ENCODE measurements at regions not wholly inside any gene's neighbourhood (a gene's known extent, or its start where the extent isn't known, plus 50 kb on each side); places are given as distances from the start of the nearest gene placed in this dataset.

DNA sequence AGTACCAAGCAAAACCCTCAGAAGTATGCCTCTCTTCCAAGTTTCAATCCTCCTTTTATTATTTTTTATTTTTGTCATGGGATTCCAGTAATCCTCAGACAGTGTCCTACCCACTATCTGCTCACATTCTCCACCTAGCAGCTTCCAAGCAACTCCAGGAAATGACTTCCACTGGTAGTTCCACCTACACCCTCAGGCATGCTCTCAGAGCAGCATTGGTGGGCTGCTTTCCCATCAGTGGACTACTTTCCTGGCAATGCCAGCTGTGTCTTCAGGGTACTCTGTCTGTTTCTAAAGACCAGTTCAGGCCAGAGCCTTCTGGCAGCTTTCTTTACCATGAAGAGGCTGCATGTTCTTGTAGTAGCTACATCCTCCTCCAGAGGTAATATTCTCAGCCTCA lies 244.0 kb downstream of the HGF start:
- TF ChIP-seq, protein P1, sequence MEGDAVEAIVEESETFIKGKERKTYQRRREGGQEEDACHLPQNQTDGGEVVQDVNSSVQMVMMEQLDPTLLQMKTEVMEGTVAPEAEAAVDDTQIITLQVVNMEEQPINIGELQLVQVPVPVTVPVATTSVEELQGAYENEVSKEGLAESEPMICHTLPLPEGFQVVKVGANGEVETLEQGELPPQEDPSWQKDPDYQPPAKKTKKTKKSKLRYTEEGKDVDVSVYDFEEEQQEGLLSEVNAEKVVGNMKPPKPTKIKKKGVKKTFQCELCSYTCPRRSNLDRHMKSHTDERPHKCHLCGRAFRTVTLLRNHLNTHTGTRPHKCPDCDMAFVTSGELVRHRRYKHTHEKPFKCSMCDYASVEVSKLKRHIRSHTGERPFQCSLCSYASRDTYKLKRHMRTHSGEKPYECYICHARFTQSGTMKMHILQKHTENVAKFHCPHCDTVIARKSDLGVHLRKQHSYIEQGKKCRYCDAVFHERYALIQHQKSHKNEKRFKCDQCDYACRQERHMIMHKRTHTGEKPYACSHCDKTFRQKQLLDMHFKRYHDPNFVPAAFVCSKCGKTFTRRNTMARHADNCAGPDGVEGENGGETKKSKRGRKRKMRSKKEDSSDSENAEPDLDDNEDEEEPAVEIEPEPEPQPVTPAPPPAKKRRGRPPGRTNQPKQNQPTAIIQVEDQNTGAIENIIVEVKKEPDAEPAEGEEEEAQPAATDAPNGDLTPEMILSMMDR (IDR thresholded peaks at IDR 0.05) = no peak
- no peak for TF ChIP-seq POLR2A (IDR thresholded peaks at IDR 0.05)

All from ovary (tissue), 3 donors.